GM19463 (cell line): ENCODE measurements at regions not wholly inside any gene's neighbourhood (a gene's known extent, or its start where the extent isn't known, plus 50 kb on each side); places are given as distances from the start of the nearest gene placed in this dataset.
"Not testable (repeated sequence)": the region's sequence is repeated elsewhere in the genome, so short reads cannot be mapped to it uniquely, and the experiment has no call there.

Source experiments
- ATAC-seq: cut with Tn5 transposase; IDR thresholded peaks from one replicate; pipeline ENCODE4 v1.9.1; 2021; ENCODE audit warnings: mild to moderate bottlenecking, moderate library complexity; ENCODE audit not compliant: unreplicated experiment

GRCh38 chr3:144865948-144866347 is 894.3 kb downstream of the DIPK2A start:
- ATAC-seq, result no peak

- no peak for ATAC-seq
These were observed 894.9 kb downstream of the DIPK2A start for GRCh38 chr3:144866476-144866875.

GRCh38 chr3:144868506-144868905 is 896.9 kb downstream of the DIPK2A start:
- no peak for ATAC-seq

DNA sequence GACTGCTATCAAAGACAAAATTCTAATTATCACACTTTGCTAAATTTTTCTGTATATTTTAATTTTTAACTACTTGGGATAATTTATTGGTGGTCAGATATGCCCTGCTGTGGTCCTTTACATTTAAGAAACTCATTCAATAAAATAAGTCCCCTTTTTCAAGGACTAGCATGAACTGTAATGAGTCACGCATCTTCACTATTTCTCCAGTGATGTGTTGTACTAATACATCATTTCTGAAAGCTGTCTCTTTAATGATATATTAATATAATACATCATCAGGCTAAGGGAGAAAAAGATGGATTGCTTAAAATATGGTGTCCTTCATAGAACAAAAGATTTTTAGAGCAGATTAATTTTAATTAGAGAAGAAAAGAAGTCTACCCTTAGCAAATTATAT is 901.4 kb downstream of the DIPK2A start:
- no peak for ATAC-seq

DNA sequence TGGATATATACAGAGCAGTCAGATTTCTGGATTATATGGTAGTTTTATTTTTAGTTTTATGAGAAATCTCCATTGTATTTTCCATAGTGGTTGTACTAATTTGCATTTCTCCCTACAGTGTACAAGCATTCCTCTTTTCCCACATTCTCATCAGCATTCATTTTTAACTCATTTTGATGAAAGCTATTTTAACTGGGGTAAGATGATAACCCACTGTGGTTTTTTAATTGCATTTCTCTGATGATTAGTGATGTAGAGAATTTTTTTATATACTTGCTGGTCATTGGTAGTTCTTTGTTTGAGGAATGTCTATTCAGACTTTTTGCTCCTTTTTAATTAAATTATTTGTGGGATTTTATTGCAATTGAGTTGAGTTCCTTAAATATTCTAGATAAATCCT is 903.6 kb downstream of the DIPK2A start:
- ATAC-seq, result no peak

GRCh38 chr3:144877356-144877755 is 905.7 kb downstream of the DIPK2A start:
- ATAC-seq, result no peak

GRCh38 chr3:144879701-144880100 is 908.1 kb downstream of the DIPK2A start:
- no peak for ATAC-seq

DNA sequence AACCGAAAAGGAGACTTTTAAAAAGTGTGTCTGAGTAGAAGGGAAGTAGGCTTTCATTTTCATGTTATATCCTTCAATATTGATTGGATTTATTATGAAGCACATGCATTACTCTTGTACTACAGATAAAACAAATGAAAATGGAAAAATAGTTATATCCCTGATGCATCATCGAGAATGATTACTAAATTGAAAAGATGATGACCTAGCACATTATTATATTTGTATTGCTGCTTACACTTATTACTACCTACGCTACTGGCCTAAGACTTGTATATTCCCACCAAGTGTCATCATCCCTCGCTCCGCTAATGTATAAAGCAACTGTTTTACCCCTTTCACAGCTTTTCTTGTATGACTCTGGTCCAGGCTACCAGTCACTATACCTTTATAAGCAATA is 922.4 kb downstream of the DIPK2A start:
- no peak for ATAC-seq

DNA sequence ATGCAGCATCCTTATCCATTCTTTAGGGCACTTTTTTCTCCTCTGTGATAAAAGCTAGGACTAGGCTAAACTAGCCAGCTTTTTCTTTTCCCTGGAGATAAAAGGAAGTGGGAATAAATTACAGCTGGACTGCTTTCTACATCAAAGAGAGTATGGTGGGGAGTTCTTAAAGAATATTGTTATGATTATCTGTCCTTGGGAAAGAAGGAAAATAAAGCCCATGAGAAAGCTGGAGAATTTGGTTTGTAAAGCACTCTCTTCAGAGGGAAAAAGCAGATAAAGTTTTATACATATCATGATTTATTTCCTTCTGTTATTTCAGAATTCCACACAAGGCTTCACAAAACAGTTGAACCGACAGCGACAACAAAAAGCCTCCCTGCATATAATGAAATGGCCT is 923.0 kb downstream of the DIPK2A start:
- no peak for ATAC-seq

- no peak for ATAC-seq
These were observed 928.7 kb downstream of the DIPK2A start for GRCh38 chr3:144900366-144900765.

DNA sequence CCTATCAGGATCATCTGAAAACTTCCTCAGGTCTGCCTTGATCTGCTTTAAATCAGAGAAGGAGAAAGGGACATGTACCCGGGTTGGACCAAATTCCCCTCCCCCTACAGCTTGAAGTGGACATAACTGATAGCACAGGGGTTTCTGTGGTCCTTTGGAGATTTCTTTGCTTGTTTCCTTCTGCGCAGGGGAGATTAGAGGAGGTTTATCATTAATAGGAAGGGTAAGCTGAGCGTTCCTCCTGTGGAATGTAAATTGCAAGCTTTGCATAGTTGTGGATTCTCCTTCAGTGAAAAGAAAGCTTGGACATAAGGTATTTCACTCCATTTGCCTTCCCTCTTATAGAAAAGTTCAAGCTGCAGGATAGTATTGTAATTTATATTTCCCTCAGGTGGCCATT is 936.0 kb downstream of the DIPK2A start:
- not testable (repeated sequence) for ATAC-seq

DNA sequence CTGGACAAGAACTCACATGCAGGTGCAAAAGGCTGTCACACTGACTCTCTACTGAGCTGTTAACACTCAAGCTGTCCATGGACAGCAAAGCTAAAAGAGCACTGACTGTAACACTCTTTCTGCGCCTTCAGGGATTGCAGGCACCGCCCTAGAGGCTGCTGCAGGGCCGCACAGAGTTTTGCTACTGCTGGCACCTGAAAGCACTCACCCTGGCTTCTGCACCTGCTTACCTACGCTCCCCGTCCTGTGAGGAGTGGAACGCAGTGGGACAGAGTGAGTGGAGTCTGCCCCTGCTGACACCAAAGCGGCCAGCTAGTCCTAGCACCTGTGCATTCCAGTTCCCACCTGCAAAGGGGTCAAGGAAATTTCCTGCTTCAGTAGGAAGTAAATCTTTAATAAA is 941.3 kb downstream of the DIPK2A start:
- no peak for ATAC-seq

DNA sequence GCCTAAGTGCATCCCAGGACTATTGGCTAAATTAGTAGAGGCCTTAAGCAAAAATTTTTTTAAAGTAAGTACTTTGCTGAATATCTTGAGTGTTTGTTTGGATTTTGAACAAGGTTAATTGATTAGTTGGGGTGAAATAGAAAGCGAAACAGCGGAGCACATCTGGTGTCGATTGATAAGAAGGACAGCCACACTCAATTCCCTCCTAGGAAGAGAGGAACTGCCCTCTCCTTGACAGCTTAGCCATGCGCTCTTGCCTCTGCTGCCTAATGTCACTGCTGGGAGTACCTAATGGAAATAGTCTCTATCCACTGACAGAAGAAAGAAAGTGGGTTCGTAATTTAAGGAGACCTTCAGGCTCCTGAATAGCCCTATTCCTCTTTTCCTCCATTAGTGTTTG is 943.6 kb downstream of the DIPK2A start:
- no peak for ATAC-seq

DNA sequence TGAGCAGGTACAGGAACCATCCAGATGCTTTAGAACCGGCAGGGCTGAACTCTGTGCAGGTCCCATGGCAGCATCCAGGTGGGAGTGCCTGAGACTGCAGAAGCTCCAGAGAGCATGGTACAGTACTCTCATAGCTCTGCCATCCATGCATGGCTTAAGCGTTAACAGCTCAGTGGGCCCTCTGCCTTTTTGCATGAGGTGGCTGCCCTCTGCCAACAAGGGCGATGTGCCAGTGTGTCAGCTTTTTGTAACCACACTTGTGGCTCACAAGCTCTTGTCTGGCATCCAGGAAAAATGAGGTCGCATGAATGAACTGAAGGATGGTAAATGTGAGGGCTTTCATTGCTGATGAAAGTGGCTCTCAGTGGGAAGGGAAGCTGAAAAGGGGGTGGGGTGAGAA is 950.1 kb downstream of the DIPK2A start:
- no peak for ATAC-seq

DNA sequence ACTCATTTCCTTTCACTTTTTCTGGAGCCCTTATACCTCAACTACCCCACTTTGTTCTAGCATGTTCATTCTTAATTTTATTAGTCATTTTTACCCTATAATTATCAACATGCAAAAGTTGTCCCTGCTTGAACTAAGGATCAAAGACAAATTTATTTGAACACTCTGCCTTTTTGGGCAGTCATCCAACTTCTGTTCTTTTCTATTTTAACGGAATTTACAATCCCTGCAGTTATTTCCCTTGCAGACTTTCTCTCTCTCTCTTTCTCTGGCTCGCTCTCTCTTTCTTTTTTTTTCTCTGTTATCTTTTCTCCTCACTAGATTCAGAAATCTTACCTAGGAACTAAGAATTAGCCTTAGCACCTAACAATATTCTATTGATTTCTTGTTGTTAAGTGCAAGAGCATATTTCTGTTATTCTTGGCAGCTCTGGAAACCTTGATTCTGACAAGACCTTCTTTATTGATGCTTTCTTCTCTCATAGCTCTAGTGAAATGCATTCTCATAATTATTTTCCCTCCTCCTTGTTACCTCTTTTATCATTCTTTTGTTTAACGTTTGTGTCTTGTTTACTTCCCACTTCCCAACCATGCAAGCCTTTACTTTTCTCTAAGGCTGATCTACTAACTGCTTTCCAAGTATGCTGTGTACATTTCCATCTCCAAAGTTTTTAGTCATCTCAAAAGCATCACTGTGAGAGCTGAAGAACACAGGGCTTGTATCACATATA is 951.6 kb downstream of the DIPK2A start:
- no peak for ATAC-seq

GRCh38 chr3:144930431-144930830 is 958.8 kb downstream of the DIPK2A start:
- ATAC-seq, result no peak

DNA sequence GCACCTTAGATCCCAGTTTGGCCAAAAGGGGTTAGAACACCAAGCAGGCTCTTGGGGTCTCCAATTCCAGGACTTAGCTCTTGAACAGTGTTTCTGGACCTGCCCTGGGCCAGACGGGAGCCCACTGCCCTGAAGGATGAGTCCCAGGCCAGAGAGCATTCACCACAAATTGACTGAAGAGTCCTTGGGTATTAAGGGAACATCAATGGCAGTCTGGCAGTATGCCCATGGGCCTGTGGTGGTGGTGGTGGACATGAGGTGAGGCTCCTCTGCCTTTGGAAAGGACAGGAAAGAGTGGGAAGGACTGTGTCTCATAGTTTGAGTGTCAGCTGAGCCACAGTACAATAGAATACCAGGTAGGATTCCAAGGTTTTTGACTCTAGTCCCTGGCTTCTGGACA is 960.0 kb downstream of the DIPK2A start:
- no peak for ATAC-seq

DNA sequence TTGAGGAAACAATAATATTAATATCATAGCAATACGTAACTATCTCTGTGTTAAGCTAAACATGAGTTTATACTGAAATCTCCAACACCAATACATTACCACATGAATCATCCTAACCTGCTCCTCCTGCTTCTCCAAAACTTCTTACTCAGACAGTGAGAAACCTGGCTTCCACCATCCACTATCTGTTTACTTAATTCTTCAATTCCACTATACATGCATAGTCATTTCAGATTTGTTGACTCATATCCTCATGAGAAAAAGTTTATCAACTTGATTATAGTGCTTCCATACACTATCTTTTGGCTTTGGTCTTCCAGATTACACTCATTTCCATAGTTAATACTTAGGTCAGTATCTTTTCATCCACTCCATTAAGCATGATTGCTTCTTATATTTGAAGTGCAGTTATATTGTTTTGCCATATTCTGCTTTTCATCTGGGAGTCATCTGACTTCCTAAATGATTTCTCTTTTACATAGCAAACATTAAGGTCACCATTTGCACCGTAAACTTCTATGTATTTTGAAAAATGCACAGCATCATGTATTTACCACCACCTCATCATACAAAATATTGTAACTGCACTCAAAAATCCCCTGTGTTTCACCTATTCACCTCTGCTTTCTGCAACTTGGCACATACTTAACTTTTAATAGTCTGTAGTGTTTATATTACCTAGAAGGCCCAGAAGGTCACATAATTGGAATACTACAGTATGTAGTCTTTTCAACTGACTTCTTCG is 970.6 kb downstream of the DIPK2A start:
- no peak for ATAC-seq

DNA sequence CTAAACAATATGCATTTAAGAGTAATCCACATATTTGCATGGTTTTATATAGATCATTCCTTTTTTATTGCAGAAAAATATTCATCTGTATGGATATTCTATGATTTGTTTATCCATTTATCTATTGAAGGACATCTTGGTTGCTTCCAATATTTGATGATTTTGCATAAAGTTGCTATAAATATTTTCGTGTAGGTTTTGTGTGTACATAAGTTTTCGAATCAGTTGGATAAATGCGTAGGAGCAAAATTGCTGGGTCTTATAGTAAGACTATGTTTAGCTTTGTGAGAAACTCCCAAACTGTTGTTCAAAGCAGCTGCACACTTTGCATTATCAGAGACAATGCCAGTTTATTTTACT is 971.2 kb downstream of the DIPK2A start:
- ATAC-seq, result no peak

DNA sequence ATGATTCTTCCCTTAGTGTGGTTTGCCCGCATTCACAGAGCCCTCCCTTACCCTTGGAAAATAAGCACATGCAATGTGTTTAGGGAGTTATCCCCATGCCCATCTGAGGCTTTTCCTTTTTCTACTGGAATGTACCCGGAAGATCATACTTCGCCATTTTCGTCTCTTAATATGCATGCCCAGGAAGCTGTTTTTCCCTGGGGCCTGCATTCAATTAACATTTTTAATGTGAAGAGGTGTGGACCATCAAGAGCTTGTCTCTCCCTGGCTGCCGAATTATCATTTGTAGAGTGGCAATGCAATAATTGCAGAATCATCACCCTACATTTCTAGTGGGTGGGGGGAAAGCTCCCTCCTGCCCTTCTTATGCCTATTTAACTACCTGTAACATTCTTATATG is 976.3 kb downstream of the DIPK2A start:
- no peak for ATAC-seq

DNA sequence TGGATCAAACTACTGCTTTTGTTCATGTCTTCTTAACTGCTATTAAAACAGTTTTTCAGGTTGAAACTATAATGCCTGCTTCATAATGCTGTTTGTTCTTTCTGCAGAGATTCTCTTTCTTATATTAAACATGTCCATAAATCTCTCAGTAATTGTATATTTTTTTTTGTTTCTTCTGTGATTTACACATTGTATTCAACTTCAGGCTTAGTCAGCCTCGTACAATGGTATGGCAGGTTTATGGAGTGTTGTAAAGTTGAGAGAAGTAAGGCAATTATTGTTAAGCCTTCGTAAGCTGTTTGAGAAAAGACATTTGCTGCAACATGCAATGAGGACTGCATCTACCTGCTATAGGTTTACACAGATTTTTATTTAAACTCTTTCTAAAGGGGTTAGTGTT is 977.1 kb downstream of the DIPK2A start:
- ATAC-seq, result no peak

- no peak for ATAC-seq
These were observed 982.3 kb downstream of the DIPK2A start for GRCh38 chr3:144953959-144954358.
